NCI-H128 (cell line): ENCODE measurements at regions not wholly inside any gene's neighbourhood (a gene's known extent, or its start where the extent isn't known, plus 50 kb on each side); places are given as distances from the start of the nearest gene placed in this dataset.
"Not testable (repeated sequence)": the region's sequence is repeated elsewhere in the genome, so short reads cannot be mapped to it uniquely, and the experiment has no call there.

Source experiments
- DNase-seq: peaks from one replicate; lab custom pipeline; 2025; ENCODE audit not compliant: unreplicated experiment; lab: John Stamatoyannopoulos, UW

DNA sequence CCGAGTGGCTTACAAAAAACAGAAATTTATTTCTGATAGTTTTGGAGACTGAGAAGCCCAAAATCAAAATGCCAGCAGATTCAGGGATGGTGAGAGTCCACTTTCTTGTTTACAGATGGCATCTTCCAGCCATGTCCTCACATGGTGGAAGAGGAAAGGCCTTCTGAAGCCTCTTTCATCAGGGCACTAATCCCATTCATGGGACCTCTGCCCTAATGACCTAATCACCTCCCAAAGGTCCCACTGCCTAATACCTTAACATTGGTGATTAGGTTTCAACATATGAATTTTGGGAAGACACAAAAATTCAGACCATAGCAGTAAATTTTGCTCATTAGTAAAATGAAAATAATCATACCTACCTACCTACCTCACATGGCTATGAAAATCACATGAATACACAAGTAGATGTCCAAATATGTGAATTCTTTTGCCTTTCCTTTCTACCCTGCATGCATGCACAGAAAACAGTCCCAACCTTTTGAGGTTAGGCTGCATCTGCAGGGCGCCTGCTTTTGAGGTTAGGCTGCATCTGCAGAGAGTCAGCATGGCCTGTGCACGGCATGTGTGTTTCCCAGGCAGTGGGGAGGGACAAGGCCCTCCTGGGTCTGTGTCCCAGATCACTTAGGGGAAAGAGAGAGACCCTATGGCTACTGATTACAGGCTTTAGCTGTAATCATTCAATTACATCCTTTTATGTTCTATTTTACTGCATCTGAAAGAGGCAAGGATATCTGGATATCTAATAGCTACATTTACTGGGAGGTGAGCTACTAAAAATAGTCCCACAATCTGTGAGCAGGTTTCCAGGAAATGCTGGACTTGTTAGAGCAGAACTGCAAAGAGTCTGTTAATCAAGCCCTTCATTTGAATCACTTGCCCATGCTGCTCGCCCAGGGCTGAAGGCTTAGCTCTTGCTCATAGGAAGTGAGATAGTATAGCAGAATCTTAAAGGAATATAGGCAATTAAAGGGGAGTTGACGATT is 497.7 kb upstream of the MARCKS start:
- no peak for DNase-seq

DNA sequence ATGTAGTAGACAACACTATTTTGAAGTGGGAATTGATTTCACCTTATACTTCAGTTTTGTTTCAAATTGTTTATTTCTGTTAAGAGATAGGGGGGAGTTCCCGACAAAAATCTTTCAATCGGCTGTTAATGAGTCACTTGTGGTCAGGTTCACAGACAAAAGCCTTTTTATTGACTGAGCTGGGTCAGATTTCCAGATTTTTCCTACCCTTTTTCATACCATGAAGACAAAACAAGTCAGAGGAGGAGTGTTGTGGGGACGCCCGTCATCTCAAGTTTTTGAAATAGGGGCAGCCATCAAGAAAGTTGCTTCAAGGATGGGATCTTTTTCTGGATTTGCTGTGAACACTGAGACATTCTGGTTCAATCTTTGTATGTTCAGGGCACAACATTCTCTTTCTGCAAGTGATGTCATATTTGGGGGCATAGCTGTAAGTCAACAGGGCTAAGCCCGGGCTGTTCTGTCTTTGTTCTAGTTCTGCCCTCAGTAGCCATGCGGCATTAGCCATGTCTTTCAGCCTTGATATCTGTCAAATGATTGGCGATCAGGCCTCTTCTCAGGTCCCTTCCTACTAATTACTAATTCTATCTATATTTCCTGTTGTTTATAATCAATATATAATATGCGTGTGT is 496.0 kb upstream of the MARCKS start:
- peak; percentile 41 for DNase-seq

DNA sequence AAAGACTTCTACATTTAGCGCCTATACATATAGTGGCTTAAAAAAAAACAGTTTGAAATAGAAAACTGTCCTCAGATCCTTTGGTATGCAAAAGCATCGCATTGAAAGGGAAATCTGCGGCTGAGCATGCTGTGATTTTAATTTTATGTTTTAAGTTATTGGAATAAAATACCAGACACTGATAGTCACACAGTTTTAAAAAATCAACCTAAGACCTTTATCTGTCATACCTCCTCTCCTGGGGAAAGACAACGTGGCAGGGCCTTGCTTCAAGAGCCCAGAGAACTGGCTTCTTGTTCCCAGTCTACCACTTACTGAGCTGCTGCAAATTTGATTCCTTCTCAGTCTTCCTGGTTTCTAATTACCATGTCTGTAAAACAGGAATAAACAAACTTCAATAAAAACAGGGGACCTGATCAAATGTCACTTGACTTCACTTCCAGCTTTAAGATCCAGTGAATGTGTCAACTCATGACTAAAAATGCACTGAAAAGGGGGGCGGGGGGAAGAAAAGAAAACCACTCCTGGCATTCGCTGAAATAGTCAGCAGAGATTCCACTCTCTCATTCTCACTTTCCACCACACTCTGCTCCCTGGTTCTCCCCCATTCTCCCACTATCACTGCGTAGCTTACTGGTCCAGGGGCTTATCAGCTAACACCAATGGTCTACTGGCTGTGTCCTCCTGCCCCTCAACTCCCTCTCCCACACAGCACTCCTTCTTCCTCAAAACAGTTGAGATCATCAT is 494.7 kb upstream of the MARCKS start:
- no peak for DNase-seq

DNA sequence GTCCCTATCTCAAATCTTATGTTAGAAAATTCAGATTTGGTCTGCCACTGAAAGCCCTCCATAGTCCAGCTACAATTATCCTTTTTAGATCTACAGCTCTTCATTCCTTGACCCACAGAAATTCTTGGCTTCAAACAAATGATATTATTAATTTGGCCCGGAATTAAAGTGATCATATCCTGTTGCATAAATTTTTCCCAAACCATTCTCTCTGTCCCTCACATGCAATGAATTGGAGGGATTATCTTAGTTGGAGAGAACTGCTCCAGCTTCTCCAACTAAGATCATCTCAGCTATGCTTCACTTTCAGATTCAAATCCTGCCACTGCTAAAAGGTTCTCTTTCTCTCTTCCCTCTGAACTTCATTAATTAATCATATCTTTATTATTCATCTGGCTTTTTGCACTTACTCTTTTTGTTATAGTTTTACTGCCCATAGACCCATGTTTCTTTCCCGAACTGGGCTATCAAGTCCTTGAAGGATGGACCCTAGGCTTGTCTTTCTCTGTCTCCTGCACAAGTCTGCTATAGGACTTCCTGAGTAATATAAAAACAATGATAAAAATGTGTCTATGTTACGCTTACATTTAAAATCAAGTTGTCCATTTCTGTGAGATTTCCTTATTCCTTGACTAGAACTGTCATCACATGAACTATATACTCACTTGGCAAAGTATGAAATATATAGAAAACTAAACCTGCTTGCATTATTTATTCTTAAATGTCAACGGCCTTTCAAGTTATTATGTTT is 493.9 kb upstream of the MARCKS start:
- DNase-seq: no peak

DNA sequence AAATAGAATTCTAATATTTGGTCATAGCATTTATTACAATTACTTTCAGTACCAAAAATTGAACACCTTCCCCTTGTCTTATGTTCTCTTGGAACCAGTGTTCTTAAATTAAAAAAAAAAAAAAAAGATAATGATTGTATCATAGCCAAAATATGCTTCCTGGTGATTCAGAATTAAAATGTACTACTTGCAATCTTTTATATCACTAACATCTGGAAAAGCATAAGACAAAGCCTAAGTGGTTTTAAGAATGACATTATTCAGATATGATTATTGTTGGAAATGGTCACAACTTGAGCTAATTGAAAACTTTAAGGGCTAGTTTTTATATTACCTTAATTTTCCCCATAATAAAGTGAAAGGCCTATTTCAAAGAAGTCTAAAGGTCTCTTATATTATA is 493.3 kb upstream of the MARCKS start:
- no peak for DNase-seq

DNA sequence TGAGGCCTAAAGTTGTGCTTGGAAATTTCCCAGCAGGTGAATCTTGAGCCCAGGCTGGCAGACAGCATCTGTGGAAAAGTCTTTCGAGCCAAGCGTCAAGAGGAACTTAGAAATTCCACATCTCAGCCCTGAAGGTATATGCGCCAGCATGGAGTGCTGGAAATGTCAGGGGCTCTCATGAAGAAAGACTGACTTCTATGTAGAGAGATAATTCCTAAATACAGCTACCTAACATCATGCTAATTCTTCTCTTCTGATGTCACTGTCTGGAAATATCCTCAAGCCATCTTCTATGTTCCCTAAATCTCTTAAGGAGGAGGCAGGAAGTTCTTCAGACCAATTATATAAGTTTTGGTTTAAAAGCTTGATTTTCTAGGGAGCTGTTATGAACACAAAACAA is 492.4 kb upstream of the MARCKS start:
- DNase-seq: no peak

DNA sequence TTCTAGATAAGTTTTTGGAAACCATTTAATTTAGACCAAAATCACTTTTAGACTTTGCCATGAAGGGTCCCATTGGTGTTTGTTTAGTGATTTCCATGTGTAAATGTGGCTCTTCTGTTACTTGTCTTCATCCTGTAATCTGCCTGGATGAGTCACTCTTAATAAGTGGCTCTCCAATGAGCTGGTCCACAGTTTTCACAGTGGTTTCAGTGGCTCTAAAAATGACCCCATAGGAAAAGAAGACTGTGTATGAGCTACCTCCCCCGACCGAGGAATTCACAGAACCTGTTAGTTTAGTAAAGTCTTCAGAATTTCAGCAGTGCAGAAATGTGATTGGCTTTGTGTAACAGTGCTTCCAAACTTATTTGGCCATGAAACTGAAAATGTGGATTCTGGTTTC is 492.0 kb upstream of the MARCKS start:
- DNase-seq: no peak

DNA sequence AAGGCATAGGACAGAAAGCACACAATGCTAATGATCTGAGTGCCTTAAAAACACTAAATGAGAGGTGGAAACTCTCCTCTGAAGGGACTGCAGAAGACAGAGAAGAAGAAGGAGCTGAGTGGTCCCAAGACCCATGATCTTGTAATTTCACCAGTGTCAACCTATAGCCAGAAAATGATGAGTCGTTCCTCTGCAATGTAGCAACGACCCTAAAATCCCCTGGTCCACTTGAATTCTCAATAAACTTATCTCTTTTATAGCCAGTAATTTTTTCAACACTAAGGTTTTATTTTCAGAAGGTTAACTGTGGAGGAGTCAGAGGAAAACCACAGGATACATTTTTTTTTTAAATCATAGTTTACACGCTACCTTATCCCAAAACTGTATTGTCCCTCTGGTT is 490.6 kb upstream of the MARCKS start:
- DNase-seq: no peak

DNA sequence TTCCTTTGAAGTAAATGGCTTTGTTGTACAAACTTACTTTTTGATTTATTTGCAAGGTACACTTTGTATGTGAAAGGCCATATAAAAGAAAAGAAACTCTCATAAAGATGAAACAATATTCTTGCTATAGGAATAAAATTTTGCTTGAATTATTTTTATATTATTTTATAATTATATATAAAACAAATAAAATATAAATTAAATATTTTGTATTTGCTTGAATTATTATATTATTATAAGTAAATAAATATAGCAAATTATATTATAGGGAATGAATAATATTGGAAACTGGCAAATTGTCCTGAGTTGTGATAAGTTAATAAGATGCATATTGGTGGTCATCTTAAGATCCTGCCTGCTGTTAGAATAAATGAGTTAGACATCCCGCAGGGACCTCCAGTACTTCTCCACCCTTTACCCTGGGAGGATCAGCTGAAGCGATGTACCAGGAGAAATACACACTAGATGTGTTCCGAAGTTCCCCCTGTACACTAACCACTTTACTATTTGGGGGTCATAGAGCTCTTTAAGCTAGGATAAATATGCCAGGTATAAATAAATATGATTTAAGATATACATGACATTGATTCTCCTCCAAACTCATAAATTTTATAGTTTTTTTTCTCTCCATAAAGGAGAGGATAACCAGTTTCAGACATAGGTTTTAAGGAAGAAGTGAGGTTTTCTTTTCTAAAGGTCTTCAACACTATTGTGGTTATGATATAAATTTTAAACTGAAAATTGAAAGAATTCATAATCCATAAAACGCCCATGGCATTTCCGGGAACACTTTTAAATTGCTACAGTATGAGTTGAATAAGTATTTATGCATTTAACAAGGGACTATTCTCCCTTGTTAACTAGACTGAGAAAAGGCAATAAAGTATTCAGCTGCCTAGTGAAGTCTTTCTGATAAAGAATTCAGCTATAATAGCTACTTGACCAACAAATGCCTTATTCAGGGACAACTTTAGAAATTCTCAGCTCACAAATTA is 486.3 kb upstream of the MARCKS start:
- DNase-seq: no peak

DNA sequence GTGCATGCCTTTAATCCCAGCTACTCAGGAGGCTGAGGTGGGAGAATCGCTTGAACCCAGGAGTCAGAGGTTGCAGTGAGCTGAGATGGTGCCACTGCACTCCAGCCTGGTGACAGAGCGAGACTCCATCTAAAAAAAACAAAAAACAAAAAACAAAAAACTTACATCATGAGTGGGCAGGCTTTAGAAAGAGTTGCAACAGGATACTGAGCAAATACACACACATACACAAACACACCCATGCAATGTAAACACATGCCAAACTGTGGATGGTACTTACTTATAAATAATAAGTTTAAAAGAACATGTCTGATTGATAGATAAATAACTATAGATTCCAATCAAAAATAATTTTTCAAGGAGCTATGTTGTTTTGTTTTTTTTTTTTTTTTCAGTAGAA is 481.7 kb upstream of the MARCKS start:
- not testable (repeated sequence) for DNase-seq

DNA sequence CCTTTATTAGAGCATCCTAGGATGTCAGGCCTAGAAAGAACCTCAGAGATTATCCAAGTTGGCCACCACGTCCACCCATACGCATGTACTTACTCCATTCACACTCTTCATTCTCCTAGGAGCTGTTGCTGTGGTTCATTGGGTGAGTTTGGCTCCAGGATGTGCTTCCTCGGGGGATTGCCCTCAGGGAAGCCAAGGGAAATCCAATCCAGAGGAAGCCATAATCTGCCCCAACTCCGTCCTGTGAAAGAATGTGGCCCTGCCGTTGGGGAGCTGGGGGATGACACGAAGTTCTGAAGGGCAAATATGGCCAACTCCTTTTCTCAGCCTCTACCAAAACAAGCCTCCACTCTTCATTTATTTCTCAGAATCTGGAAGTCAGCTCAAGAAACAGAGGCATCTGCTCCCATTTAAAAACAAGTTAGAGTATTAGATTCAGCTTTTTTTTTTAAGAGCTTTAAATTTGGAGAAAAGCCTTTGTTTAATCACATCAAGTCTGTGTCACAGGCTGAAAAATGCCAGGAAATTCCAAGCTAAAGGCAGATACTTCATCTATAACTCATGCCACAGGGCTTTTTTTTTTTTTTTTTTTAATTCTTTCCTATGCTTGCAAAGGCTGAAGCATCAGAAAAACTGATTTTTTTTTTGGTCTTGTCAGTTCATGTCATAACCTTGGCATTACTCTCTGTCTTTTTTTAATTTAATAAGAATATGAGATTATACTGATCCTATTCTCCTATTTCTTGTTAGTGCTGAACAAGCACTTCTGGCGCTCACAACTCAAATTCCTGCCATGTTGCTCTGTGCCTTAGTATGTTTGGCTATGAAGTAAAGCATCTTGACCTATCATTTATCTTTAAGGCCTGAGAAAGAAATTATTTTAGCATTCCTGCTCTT is 480.9 kb upstream of the MARCKS start:
- no peak for DNase-seq

DNA sequence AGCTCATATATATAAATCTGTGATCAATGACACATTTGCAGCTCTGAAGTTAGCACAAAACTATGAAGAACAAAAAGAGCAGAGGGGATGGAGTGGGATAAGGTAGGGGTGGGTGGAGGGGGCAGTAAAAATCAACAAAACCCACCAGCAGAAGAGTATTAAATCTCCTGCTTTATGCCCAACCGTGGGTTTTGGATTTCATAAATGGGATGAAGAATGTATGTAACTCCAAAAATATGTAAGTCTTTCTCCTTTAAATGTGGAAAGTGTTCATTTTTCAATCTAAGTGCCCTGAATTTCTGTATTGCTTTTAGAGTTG is 480.3 kb upstream of the MARCKS start:
- DNase-seq: no peak

DNA sequence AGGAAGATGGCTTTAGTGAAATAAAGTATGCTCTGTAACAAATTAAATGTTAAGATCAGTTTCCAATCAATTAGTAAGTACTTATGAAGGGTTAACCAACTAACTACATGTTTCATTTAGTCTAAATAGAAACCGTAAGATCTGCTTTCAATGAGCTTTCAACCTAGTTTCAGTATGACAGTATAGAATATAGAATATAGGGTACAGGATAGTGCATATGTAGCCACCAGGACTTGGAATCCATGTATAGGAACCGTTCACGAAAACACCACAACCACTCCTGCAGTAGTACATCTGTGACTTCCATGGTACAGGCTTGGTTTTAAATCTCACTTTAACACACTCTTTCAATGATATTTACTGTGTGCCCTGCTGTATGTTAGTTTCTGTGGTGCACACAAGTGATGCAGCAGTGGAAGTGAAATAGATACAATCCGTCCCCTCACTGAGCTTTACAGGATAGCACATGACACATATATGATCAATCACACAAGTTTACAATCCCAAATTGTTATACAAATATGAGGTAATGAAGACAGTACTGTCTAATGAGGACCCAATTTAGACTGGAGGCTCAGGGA is 479.7 kb upstream of the MARCKS start:
- DNase-seq: no peak

DNA sequence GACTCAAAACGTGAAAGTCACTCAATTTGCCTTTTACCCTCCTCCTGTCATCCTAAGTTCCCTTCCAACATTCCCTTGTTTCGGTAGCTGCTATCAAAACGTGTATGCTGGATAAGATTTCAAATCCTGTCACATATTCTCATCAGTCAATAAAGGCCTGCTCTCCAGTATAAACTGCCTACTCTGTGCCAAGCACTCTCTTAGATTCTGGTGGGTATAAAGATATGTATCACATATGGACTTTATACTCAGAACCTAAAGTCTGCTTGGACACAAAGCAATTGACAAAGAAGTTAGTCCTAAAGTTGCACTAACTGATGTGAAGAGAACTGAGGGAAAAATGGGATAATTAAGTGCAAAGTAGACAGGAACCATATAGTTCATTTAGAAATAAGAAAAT is 476.6 kb upstream of the MARCKS start:
- no peak for DNase-seq

DNA sequence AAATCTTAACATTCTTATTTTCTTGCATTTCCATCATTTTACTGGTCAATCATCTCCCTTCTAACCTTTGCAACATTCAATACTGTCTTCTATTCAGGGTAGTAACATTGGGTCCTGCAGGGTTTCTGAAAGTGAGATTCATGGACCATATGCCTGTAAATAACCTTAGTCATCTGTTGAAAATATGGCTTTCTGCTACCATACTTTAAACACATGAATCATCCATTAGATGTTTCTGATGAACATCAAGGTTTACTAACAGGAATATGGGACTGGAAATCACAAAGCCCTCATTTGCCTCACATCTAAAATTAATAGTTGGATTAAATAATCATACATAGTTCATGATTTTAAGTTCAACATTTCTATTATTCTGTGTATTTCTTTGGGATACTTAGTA is 475.9 kb upstream of the MARCKS start:
- DNase-seq: no peak

DNA sequence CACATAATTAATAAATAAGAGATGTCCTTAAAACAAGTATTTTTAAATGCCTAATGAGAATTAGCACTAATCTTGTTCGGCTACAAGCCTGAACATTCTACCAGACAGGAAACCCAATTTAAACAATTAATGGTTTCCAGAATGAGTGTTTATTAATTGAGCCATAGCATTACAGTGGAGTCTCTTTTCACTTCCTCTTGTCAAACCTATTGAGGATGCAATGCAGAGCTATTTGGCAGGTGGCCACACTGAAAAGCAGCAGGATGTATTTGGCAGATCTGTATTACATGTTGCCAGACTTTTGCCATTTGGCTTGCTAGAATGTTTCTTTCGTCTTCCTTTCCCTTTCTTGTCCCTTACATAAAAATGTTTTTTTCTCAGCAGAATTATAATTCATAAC is 475.2 kb upstream of the MARCKS start:
- no peak for DNase-seq

DNA sequence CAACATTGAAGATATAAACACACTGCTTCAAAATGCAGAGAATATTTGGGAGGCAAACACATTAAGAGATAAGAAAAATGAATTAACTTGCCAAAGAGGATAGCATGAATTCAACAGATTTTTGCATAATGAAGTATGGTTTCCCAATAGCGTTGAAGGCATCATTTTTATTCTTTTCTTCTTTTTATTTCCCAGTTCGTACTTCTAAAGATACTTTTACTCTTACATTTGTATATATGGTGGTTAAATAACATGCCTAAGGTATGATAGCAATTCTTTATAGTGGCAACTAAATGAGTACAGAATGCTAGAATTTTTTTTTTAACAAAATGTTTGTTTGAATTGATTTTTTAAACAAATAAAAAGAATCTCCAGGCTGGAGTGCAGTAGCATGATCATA is 473.4 kb upstream of the MARCKS start:
- DNase-seq: no peak

DNA sequence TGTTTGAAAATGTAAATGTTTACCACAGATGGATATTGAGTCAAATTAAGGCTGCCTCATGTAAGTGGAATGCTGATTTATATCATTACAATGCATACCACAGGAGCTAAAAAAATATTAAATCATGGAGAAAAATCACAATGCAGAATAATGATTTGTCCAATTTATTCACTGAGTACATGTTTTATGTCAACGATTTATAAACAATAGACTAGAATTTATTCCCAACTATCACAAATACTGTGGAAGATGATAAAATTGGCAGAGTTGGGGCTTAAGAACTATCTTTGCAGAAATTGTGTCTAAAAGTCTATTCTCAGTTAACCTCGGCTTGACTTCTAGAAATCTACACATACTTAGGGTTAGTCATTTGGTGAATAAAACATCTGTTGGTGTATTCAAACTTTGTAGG is 472.1 kb upstream of the MARCKS start:
- DNase-seq: no peak

DNA sequence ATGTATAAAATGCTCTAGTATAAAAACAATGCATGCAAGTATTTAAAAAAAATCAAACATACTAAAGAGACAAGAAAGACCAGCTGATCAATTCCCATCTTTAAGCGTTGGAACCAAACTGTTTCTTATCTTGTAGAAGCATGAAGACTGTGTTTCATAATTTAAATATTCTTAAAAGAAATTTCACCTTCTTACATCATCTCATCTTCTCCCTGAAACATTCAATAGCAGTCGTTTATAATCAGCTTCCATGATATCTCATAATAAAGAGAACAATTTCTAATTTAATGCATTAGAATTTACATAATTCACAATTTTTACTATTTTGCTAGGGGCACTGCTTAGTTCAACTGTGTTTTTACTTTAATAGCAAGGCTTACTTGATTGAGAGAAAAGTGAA is 468.1 kb upstream of the MARCKS start:
- DNase-seq: no peak
